WTC11 (cell line): ENCODE measurements at regions not wholly inside any gene's neighbourhood (a gene's known extent, or its start where the extent isn't known, plus 50 kb on each side); places are given as distances from the start of the nearest gene placed in this dataset.
"Not testable (repeated sequence)": the region's sequence is repeated elsewhere in the genome, so short reads cannot be mapped to it uniquely, and the experiment has no call there.

Experiments
- ATAC-seq: fragments of 200-7000 bp; cut with Tn5 transposase; 2 replicates; pipeline ENCODE4 v1.10.0; 2021; ENCODE audit warnings: mild to moderate bottlenecking, moderate library complexity
- CTCF ChIA-PET: fragments of 300-600 bp; sonication (Branson Sonifier 250); formaldehyde crosslinking; loops from one replicate; lab custom pipeline; 2021; ENCODE audit warnings: antibody characterized with exemption; lab: Charles Lee
- POLR2A ChIA-PET: fragments of 350-600 bp; sonication (Branson Sonifier 250); formaldehyde crosslinking; loops from one replicate; lab custom pipeline; 2021; ENCODE audit warnings: antibody characterized with exemption; lab: Charles Lee
- DNase-seq: peaks from one replicate; pipeline ENCODE4 v3.0.0; 2021; ENCODE audit warnings: low spot score
- H3K27ac Mint-ChIP-seq: 2 replicates; pipeline ENCODE4 v1.8.0; 2021; ENCODE audit warnings: mixed read lengths
- H3K27me3 Mint-ChIP-seq: 2 replicates; pipeline ENCODE4 v1.8.0; 2021; ENCODE audit warnings: low read depth, mild to moderate bottlenecking, moderate library complexity, mixed read lengths
- H3K36me3 Mint-ChIP-seq: 2 replicates; pipeline ENCODE4 v1.8.0; 2021; ENCODE audit warnings: mixed read lengths
- H3K4me1 Mint-ChIP-seq: 2 replicates; pipeline ENCODE4 v1.8.0; 2022; ENCODE audit warnings: mixed read lengths
- H3K4me3 Mint-ChIP-seq: 2 replicates; pipeline ENCODE4 v1.8.0; 2021; ENCODE audit warnings: mild to moderate bottlenecking, moderate library complexity, mixed read lengths
- H3K9me3 Mint-ChIP-seq: 2 replicates; pipeline ENCODE4 v1.8.0; 2021; ENCODE audit warnings: mixed read lengths
- ATF1 ChIP-seq: sonication (generic); formaldehyde crosslinking; IDR thresholded peaks from 2 replicates; pipeline ENCODE4 v1.8.1; 2023; ENCODE audit warnings: mild to moderate bottlenecking, moderate library complexity, missing genetic modification reagents
- CBFB ChIP-seq: sonication (generic); formaldehyde crosslinking; IDR thresholded peaks from 2 replicates; pipeline ENCODE4 v1.8.1; 2022; ENCODE audit warnings: mild to moderate bottlenecking, low read depth, missing genetic modification reagents
- FOXJ3 ChIP-seq: sonication (generic); formaldehyde crosslinking; IDR thresholded peaks from 2 replicates; pipeline ENCODE4 v1.9.0; 2021; ENCODE audit warnings: missing genetic modification reagents, mild to moderate bottlenecking, borderline replicate concordance
- GRHL2 ChIP-seq: fragments of 250-450 bp; sonication (Bioruptor Pico); IDR thresholded peaks from 2 replicates; pipeline ENCODE4 v1.8.0; 2022; ENCODE audit warnings: mild to moderate bottlenecking, moderate library complexity; ENCODE audit not compliant: insufficient replicate concordance, severe bottlenecking
- MXD4 ChIP-seq: fragments of 250-450 bp; sonication (Bioruptor Pico); IDR thresholded peaks from 2 replicates; pipeline ENCODE4 v1.8.0; 2021; ENCODE audit warnings: mild to moderate bottlenecking, moderate library complexity, borderline replicate concordance
- NFE2L1 ChIP-seq: sonication (generic); formaldehyde crosslinking; IDR thresholded peaks from 2 replicates; pipeline ENCODE4 v1.8.1; 2023; ENCODE audit warnings: missing genetic modification reagents
- ZBTB21 ChIP-seq: sonication (generic); formaldehyde crosslinking; IDR thresholded peaks from 2 replicates; pipeline ENCODE4 v1.8.1; 2023; ENCODE audit warnings: mild to moderate bottlenecking, missing genetic modification reagents, borderline replicate concordance
- ZNF317 ChIP-seq: sonication (generic); formaldehyde crosslinking; IDR thresholded peaks from 2 replicates; pipeline ENCODE4 v1.8.1; 2023; ENCODE audit warnings: low read depth, mild to moderate bottlenecking, moderate library complexity, missing genetic modification reagents, borderline replicate concordance
- TF ChIP-seq, protein P1 (sequence below): fragments of 250-450 bp; sonication (Bioruptor Pico); IDR thresholded peaks from 2 replicates; pipeline ENCODE4 v1.9.0; 2021; ENCODE audit warnings: mild to moderate bottlenecking
- TF ChIP-seq, protein P2 (sequence below): sonication (generic); formaldehyde crosslinking; IDR thresholded peaks from 2 replicates; pipeline ENCODE4 v1.8.1; 2023; ENCODE audit warnings: mild to moderate bottlenecking, missing genetic modification reagents
- TF ChIP-seq, protein P3 (sequence below): sonication (generic); formaldehyde crosslinking; IDR thresholded peaks from 2 replicates; pipeline ENCODE4 v1.8.1; 2023; ENCODE audit warnings: mild to moderate bottlenecking, missing genetic modification reagents, moderate library complexity
- TF ChIP-seq, protein P4 (sequence below): sonication (generic); formaldehyde crosslinking; IDR thresholded peaks from 2 replicates; pipeline ENCODE4 v1.8.1; 2023; ENCODE audit warnings: mild to moderate bottlenecking, missing genetic modification reagents
- TF ChIP-seq, protein P5 (sequence below): sonication (generic); formaldehyde crosslinking; IDR thresholded peaks from 2 replicates; pipeline ENCODE4 v1.8.0; 2022; ENCODE audit warnings: missing genetic modification reagents

DNA sequence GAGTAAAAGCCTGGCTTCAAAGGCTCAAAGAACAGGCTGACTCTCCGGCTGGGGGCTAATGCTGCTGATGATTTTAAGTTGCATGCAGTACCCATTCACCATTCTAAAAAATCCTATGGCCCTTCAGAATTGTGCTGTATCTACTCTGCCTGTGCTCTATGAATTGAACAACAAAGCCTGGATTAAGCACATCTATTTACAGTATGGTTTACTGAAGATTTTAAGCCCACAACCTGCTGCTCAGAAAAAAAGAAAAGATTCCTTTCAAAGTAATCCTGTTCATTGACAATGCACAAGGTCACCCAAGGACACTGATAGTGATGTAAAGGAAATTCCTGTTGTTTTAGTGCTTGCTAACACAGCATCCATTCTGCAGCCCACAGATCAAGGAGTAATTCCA lies 84.9 kb upstream of the SFRP2 start:
- peaks cover 8% of the 10 kb centered on the region for H3K4me1 Mint-ChIP-seq
- peaks cover 31% of the 10 kb centered on the region for H3K9me3 Mint-ChIP-seq
- H3K27ac Mint-ChIP-seq: no peak overlapping the region
- ChIA-PET POLR2A (no interaction called here), CTCF (no interaction called here)
- H3K4me3 Mint-ChIP-seq: no peak overlapping the region
- TF ChIP-seq GRHL2 (CRISPR knock-in tag) (no peak), MXD4 (no peak), FOXJ3 (CRISPR knock-in tag) (no peak), ATF1 (CRISPR knock-in tag) (no peak), ZBTB21 (CRISPR knock-in tag) (no peak), CBFB (CRISPR knock-in tag) (no peak), NFE2L1 (CRISPR knock-in tag) (no peak), ZNF317 (CRISPR knock-in tag) (no peak)
- TF ChIP-seq, protein P1, sequence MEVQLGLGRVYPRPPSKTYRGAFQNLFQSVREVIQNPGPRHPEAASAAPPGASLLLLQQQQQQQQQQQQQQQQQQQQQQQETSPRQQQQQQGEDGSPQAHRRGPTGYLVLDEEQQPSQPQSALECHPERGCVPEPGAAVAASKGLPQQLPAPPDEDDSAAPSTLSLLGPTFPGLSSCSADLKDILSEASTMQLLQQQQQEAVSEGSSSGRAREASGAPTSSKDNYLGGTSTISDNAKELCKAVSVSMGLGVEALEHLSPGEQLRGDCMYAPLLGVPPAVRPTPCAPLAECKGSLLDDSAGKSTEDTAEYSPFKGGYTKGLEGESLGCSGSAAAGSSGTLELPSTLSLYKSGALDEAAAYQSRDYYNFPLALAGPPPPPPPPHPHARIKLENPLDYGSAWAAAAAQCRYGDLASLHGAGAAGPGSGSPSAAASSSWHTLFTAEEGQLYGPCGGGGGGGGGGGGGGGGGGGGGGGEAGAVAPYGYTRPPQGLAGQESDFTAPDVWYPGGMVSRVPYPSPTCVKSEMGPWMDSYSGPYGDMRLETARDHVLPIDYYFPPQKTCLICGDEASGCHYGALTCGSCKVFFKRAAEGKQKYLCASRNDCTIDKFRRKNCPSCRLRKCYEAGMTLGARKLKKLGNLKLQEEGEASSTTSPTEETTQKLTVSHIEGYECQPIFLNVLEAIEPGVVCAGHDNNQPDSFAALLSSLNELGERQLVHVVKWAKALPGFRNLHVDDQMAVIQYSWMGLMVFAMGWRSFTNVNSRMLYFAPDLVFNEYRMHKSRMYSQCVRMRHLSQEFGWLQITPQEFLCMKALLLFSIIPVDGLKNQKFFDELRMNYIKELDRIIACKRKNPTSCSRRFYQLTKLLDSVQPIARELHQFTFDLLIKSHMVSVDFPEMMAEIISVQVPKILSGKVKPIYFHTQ: no peak
- TF ChIP-seq, protein P2, sequence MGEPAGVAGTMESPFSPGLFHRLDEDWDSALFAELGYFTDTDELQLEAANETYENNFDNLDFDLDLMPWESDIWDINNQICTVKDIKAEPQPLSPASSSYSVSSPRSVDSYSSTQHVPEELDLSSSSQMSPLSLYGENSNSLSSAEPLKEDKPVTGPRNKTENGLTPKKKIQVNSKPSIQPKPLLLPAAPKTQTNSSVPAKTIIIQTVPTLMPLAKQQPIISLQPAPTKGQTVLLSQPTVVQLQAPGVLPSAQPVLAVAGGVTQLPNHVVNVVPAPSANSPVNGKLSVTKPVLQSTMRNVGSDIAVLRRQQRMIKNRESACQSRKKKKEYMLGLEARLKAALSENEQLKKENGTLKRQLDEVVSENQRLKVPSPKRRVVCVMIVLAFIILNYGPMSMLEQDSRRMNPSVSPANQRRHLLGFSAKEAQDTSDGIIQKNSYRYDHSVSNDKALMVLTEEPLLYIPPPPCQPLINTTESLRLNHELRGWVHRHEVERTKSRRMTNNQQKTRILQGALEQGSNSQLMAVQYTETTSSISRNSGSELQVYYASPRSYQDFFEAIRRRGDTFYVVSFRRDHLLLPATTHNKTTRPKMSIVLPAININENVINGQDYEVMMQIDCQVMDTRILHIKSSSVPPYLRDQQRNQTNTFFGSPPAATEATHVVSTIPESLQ (CRISPR knock-in tag): no peak
- TF ChIP-seq, protein P3, sequence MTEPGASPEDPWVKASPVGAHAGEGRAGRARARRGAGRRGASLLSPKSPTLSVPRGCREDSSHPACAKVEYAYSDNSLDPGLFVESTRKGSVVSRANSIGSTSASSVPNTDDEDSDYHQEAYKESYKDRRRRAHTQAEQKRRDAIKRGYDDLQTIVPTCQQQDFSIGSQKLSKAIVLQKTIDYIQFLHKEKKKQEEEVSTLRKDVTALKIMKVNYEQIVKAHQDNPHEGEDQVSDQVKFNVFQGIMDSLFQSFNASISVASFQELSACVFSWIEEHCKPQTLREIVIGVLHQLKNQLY: no peak
- TF ChIP-seq, protein P4, sequence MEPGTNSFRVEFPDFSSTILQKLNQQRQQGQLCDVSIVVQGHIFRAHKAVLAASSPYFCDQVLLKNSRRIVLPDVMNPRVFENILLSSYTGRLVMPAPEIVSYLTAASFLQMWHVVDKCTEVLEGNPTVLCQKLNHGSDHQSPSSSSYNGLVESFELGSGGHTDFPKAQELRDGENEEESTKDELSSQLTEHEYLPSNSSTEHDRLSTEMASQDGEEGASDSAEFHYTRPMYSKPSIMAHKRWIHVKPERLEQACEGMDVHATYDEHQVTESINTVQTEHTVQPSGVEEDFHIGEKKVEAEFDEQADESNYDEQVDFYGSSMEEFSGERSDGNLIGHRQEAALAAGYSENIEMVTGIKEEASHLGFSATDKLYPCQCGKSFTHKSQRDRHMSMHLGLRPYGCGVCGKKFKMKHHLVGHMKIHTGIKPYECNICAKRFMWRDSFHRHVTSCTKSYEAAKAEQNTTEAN (CRISPR knock-in tag): no peak
- TF ChIP-seq, protein P5, sequence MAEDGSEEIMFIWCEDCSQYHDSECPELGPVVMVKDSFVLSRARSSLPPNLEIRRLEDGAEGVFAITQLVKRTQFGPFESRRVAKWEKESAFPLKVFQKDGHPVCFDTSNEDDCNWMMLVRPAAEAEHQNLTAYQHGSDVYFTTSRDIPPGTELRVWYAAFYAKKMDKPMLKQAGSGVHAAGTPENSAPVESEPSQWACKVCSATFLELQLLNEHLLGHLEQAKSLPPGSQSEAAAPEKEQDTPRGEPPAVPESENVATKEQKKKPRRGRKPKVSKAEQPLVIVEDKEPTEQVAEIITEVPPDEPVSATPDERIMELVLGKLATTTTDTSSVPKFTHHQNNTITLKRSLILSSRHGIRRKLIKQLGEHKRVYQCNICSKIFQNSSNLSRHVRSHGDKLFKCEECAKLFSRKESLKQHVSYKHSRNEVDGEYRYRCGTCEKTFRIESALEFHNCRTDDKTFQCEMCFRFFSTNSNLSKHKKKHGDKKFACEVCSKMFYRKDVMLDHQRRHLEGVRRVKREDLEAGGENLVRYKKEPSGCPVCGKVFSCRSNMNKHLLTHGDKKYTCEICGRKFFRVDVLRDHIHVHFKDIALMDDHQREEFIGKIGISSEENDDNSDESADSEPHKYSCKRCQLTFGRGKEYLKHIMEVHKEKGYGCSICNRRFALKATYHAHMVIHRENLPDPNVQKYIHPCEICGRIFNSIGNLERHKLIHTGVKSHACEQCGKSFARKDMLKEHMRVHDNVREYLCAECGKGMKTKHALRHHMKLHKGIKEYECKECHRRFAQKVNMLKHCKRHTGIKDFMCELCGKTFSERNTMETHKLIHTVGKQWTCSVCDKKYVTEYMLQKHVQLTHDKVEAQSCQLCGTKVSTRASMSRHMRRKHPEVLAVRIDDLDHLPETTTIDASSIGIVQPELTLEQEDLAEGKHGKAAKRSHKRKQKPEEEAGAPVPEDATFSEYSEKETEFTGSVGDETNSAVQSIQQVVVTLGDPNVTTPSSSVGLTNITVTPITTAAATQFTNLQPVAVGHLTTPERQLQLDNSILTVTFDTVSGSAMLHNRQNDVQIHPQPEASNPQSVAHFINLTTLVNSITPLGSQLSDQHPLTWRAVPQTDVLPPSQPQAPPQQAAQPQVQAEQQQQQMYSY (CRISPR knock-in tag): no peak
- H3K36me3 Mint-ChIP-seq: peaks cover 3% of the 10 kb centered on the region
- ATAC-seq (no peak), DNase-seq (no peak)
- H3K27me3 Mint-ChIP-seq: no peaks in the 10 kb centered on the region

DNA sequence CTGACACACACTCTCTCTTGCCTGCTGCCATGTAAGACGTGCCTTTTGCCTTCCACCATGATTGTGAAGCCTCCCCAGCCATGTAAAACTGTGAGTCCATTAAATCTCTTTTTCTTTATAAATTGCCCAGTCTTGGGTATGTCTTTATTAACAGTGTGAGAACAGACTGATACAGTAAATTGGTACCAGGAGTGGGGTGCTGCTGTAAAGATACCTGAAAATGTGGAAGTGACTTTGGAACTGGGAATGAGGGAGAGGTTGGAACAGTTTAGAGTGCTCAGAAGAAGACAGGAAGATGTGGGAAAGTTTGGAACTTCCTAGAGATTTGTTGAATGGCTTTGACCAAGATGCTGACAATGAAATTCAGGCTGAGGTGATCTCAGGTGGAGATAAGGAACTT lies 77.9 kb upstream of the SFRP2 start:
- POLR2A ChIA-PET, DNase-seq, H3K27ac Mint-ChIP-seq, H3K4me1 Mint-ChIP-seq, H3K4me3 Mint-ChIP-seq, ATAC-seq, CTCF ChIA-PET: not testable (repeated sequence)
- Mint-ChIP-seq H3K9me3 (peaks cover 88% of the 10 kb centered on the region), H3K36me3 (peaks cover 54% of the 10 kb centered on the region), H3K27me3 (peaks cover 19% of the 10 kb centered on the region)
